Panc1 (cell line): ENCODE measurements at regions not wholly inside any gene's neighbourhood (a gene's known extent, or its start where the extent isn't known, plus 50 kb on each side); places are given as distances from the start of the nearest gene placed in this dataset.

Source experiments
- ATAC-seq: fragments of 200-7000 bp; cut with Tn5 transposase; 2 replicates; pipeline ENCODE4 v1.9.1; 2020; ENCODE audit warnings: mild to moderate bottlenecking, moderate library complexity
- BruUV-seq: library from RNA; stranded (reverse); fragments of 400-500 nt; replicated peaks from 2 replicates; lab custom pipeline; 2021; lab: Mats Ljungman, UMichigan
- CTCF ChIA-PET: fragments of 300-600 bp; sonication (Branson Sonifier 250); formaldehyde crosslinking; loops from one replicate; lab custom pipeline; 2022; ENCODE audit warnings: antibody characterized with exemption; lab: Charles Lee
- POLR2A ChIA-PET: fragments of 300-600 bp; sonication (Branson Sonifier 250); formaldehyde crosslinking; loops from one replicate; lab custom pipeline; 2022; ENCODE audit warnings: antibody characterized with exemption; lab: Charles Lee
- DNase-seq: peaks from one replicate; pipeline ENCODE4 v3.0.0-alpha.2; 2010; ENCODE audit warnings: low read depth, low spot score
- H3K27ac ChIP-seq: 2 replicates; pipeline ENCODE4 v1.5.1; 2011; ENCODE audit warnings: mild to moderate bottlenecking, low read length, inconsistent platforms
- H3K27me3 ChIP-seq: fragments of 200-500 bp; sonication (Bioruptor generic); 2 replicates; pipeline ENCODE4 v1.6.0; 2014; ENCODE audit warnings: low read length, inconsistent platforms; ENCODE audit not compliant: control insufficient read depth, insufficient read depth
- H3K36me3 ChIP-seq: fragments of 200-500 bp; sonication (Bioruptor generic); 2 replicates; pipeline ENCODE4 v1.5.1; 2014; ENCODE audit warnings: inconsistent platforms, mild to moderate bottlenecking, low read length, moderate library complexity; ENCODE audit not compliant: control insufficient read depth, insufficient read depth
- H3K4me1 ChIP-seq: 2 replicates; pipeline ENCODE4 v1.5.1; 2011; ENCODE audit warnings: inconsistent platforms, mild to moderate bottlenecking, low read length, moderate library complexity; ENCODE audit not compliant: control insufficient read depth, insufficient read depth
- H3K4me3 ChIP-seq, 2 experiments: 2 replicates each; pipeline ENCODE4 v1.5.1; 2011 to 2012; ENCODE audit warnings: low read depth in 2 of 2, low read length in 2 of 2, mild to moderate bottlenecking in 2 of 2, inconsistent platforms in 1 of 2, moderate library complexity in 1 of 2
- H3K9me3 ChIP-seq: fragments of 200-500 bp; sonication (Bioruptor generic); 2 replicates; pipeline ENCODE4 v1.5.1; 2014; ENCODE audit warnings: low read depth, mild to moderate bottlenecking, inconsistent platforms, low read length, moderate library complexity; ENCODE audit not compliant: control insufficient read depth, insufficient read depth
- CTCF ChIP-seq: fragments of 450-650 bp; IDR thresholded peaks from 2 replicates; pipeline ENCODE4 v1.5.1; 2017; ENCODE audit warnings: mild to moderate bottlenecking
- POLR2AphosphoS5 ChIP-seq: IDR thresholded peaks from 2 replicates; pipeline ENCODE4 v1.6.1; 2012; ENCODE audit warnings: mild to moderate bottlenecking, low read depth, low read length, moderate library complexity
- REST ChIP-seq, 2 experiments: IDR thresholded peaks; 2 replicates each; pipeline ENCODE4 v1.6.1; 2011 to 2012; ENCODE audit warnings: low read depth in 2 of 2, control low read depth in 1 of 2, low read length in 1 of 2, mild to moderate bottlenecking in 1 of 2, moderate library complexity in 1 of 2; ENCODE audit not compliant: insufficient read depth in 1 of 2
- SIN3A ChIP-seq: IDR thresholded peaks from 2 replicates; pipeline ENCODE4 v1.6.1; 2012; ENCODE audit warnings: low read depth, mild to moderate bottlenecking, low read length, moderate library complexity, borderline replicate concordance; ENCODE audit not compliant: insufficient read depth
- TCF7L2 ChIP-seq: IDR thresholded peaks from 2 replicates; pipeline ENCODE4 v1.6.1; 2011; ENCODE audit warnings: mild to moderate bottlenecking, low read depth, low read length, inconsistent platforms
- in situ Hi-C: cut with HindIII; loops from 2 replicates; pipeline ENCODE4 v1.10.0; 2016; ENCODE audit warnings: low sequenced_read_pairs, low pct_unique_long_range_greater_than_20kb
- intact Hi-C: fragments of 100-400 bp; cut with micrococcal nuclease; formaldehyde crosslinking; loops from one replicate; pipeline ENCODE4 v1.10.0; 2022; ENCODE audit not compliant: unreplicated experiment

GRCh38 chr4:147136310-147136709 lies 190.6 kb upstream of the TTC29 start:
- POLR2A ChIA-PET: no interaction called here
- H3K4me1 ChIP-seq: no peaks in the 10 kb centered on the region
- no peaks in the 10 kb centered on the region for H3K9me3 ChIP-seq
- CTCF ChIA-PET: no interaction called here
- no peak overlapping the region for H3K27ac ChIP-seq
- intact Hi-C loops: no loop called here
- DNase-seq (no peak), ATAC-seq (no peak)
- no peak for TF ChIP-seq SIN3A
- no peak for TF ChIP-seq CTCF
- no peak for TF ChIP-seq POLR2AphosphoS5
- TF ChIP-seq TCF7L2: no peak
- no peak for TF ChIP-seq REST (IDR thresholded peaks at IDR 0.05; ENCODE audit: insufficient read depth in 1 of 2, low read depth in 2 of 2, low read length in 1 of 2)
- no peaks in the 10 kb centered on the region for H3K27me3 ChIP-seq
- in situ Hi-C loops: no loop called here
- H3K36me3 ChIP-seq: no peaks in the 10 kb centered on the region
- no peak overlapping the region for H3K4me3 ChIP-seq
- no TSS peak for BruUV-seq

GRCh38 chr4:147136751-147137150 lies 191.1 kb upstream of the TTC29 start:
- DNase-seq (no peak), ATAC-seq (no peak)
- intact Hi-C loops: no loop called here
- H3K4me3 ChIP-seq: no peak overlapping the region
- no peaks in the 10 kb centered on the region for H3K9me3 ChIP-seq
- no peaks in the 10 kb centered on the region for H3K36me3 ChIP-seq
- in situ Hi-C loops: no loop called here
- no peaks in the 10 kb centered on the region for H3K4me1 ChIP-seq
- no peak for TF ChIP-seq SIN3A
- no peak for TF ChIP-seq REST (IDR thresholded peaks at IDR 0.05; ENCODE audit: insufficient read depth in 1 of 2, low read depth in 2 of 2, low read length in 1 of 2)
- TF ChIP-seq TCF7L2: no peak
- no peak for TF ChIP-seq CTCF
- no peak for TF ChIP-seq POLR2AphosphoS5
- H3K27me3 ChIP-seq: no peaks in the 10 kb centered on the region
- BruUV-seq: no TSS peak
- ChIA-PET CTCF (no interaction called here), POLR2A (no interaction called here)
- H3K27ac ChIP-seq: no peak overlapping the region
